GM12864 (cell line): ENCODE measurements at regions not wholly inside any gene's neighbourhood (a gene's known extent, or its start where the extent isn't known, plus 50 kb on each side); places are given as distances from the start of the nearest gene placed in this dataset.
"Not testable (repeated sequence)": the region's sequence is repeated elsewhere in the genome, so short reads cannot be mapped to it uniquely, and the experiment has no call there.

Experiments used
- DNase-seq: peaks from one replicate; pipeline ENCODE4 v3.0.0-alpha.2; 2011; ENCODE audit warnings: low read depth
- H3K4me3 ChIP-seq: 2 replicates; pipeline ENCODE4 v1.5.1; 2011; ENCODE audit warnings: mild to moderate bottlenecking, low read depth, low read length, control low read depth
- CTCF ChIP-seq: IDR thresholded peaks from 2 replicates; pipeline ENCODE4 v1.5.1; 2011; ENCODE audit warnings: low read depth, mild to moderate bottlenecking, moderate library complexity, low read length, control low read depth, inconsistent platforms; ENCODE audit errors: missing control alignments

- no peak overlapping the region for H3K4me3 ChIP-seq
- no peak for DNase-seq
- TF ChIP-seq CTCF, result no peak
Measured at GRCh38 chr5:32951878-32952277, 240.8 kb downstream of the NPR3 start.

GRCh38 chr5:32952421-32952820, 241.3 kb downstream of the NPR3 start:
- H3K4me3 ChIP-seq, result not testable (repeated sequence)

GRCh38 chr5:32953694-32954093, 242.6 kb downstream of the NPR3 start:
- DNase-seq, result no peak
- no peak overlapping the region for H3K4me3 ChIP-seq
- no peak for TF ChIP-seq CTCF

More at GRCh38 chr5:32952421-32952820, 241.3 kb downstream of the NPR3 start:
- not testable (repeated sequence) for DNase-seq

- no peak for TF ChIP-seq CTCF
- H3K4me3 ChIP-seq, result no peak overlapping the region
- no peak for DNase-seq
Measured at GRCh38 chr5:32955814-32956213, 244.7 kb downstream of the NPR3 start.

GRCh38 chr5:32960340-32961058, 249.4 kb downstream of the NPR3 start:
- H3K4me3 ChIP-seq, result no peak overlapping the region
- no peak for TF ChIP-seq CTCF
- DNase-seq, result no peak

- no peak for DNase-seq
- no peak overlapping the region for H3K4me3 ChIP-seq
- no peak for TF ChIP-seq CTCF
Measured at GRCh38 chr5:32961059-32961415, 249.9 kb downstream of the NPR3 start.

GRCh38 chr5:32964261-32964660, 253.1 kb downstream of the NPR3 start:
- H3K4me3 ChIP-seq, result no peak overlapping the region
- TF ChIP-seq CTCF, result no peak
- no peak for DNase-seq

GRCh38 chr5:32973646-32974045, 262.5 kb downstream of the NPR3 start:
- TF ChIP-seq CTCF, result no peak
- no peak for DNase-seq
- H3K4me3 ChIP-seq, result no peak overlapping the region
